Activated naive CD4-positive, alpha-beta T cell (primary cell): ENCODE measurements at regions not wholly inside any gene's neighbourhood (a gene's known extent, or its start where the extent isn't known, plus 50 kb on each side); places are given as distances from the start of the nearest gene placed in this dataset.

Experiments used
- DNase-seq, 4 experiments: peaks; one replicate each; lab custom pipeline; 2025; lab: John Stamatoyannopoulos, UW

DNA sequence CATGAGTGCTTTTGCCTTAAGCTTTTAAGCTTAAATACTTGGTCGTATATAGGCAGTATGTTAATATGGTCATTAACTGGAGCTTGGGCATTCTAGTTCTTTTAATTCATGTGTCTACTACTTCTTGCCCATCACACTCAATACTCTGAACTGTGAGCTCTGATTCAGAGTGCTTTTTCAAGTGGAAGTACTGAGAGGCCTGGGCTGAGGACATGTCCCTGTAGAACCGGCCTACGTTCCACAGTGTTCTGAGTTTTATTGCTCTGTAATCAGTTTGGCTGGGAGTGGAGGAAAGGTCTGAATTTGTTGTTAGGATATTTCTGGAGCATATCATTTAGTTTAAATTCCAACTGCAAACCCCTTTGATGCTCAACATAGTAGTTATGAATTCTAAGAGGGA, 1744.8 kb upstream of the MIR17HG start:
- no peak for DNase-seq

DNA sequence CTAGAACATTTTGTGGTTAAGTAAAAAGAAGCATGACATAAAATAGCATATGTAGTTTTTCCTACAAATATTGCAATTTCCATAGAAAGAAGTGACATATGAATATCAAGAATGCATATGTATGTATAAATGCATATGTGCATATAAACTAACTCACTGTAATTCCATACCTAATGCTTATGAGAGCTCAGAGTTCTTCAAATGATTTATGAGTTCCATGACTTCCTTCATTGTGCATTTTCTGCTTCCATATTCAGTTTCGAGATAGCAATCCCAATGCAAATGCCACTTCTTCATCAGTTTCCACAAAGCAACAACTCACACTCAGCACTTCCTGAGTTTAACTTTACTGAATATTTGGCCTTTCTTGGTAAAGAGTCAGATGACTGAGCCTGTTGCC, 1744.3 kb upstream of the MIR17HG start:
- no peak for DNase-seq

DNA sequence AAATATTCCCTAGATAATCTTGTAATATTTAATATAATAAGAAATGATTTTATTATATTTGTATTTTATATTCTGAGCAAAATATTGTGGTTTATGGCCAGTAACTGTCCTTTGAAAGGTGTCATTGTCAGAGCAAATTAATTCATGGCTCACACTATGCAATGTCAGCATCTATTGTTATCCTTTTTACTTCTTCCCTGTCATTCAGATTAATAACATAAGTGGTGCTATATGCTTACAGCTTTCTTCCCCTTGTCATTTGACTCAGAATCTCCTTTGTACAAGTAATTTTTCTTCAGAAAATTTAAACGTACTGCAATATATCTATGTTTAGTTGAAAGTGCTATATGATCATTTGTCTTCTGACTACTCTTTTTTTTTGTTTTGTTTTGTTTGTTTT, 1738.2 kb upstream of the MIR17HG start:
- DNase-seq: no peak

DNA sequence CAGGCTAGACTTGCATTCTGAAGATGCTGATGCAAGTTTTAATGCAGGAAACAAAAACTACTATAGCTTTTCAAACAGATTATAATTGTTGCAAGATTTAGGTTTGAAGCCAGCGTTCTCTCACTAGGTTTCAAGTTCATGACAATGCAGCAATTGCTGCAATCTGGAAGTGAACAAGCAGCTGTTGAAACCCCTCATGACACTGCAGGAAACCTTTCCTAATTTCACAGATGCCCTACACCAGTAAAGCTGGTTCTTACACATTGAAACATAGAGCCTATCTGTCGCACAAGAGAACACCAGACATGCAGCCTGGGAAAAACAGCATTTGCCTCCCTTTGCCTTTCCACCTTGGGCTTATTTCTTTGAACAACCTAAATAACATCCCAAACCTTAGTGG, 1737.2 kb upstream of the MIR17HG start:
- DNase-seq: no peak

DNA sequence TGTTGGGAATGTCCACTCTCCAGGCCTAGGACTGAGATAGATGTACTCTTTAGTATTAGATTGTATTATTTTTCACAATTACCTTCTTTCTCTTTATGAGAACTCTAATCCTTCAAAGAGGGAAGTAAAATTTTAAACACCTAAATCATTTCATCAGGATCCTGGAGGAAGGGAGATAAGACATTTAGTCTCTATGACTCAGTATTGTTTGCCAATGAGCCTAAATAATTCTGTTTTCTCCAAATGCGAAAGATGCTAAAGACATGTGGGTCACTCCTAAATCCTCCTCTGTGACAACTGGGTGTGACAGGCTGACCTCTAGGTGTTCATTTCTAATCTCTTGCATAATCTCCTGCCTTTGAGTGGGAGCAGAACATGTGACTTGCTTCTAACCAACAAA, 1736.6 kb upstream of the MIR17HG start:
- DNase-seq: no peak

DNA sequence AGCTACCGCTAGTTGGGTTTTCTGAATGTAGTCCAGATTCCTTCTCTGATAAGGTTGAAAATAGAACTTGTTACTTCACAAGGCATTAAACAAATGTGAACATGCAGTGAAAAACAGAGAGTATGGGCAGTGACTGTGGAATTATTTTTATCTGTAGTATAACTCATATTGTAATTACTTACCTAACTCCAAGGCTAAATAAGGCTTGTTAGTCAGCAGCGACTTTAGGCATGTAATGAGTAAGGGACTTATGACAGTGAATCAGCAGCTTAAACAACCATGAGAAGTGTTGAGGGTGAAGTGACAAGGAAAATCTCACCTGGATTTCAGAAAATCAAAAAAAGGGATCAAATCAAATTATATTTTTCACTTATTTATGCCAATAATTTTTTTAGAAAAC, 1719.5 kb upstream of the MIR17HG start:
- DNase-seq: no peak

DNA sequence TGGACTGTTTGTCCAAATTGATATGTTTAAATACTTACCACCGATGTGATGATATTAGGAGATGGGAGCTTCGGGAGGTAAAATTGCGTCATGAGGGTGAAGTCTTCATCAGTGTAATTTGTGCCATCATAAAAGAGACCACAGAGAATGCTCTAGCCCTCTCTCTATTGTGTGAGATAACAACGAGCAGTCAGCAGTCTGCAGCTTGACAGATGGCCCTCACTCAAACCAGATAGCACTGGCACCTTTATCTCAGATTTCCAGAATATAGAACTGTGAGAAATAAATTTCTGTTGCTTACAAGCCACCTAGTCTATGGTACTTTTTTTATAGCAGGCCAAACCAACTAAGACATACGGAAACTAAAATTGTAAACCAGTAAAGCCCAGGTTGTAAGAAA, 1718.9 kb upstream of the MIR17HG start:
- DNase-seq: no peak

DNA sequence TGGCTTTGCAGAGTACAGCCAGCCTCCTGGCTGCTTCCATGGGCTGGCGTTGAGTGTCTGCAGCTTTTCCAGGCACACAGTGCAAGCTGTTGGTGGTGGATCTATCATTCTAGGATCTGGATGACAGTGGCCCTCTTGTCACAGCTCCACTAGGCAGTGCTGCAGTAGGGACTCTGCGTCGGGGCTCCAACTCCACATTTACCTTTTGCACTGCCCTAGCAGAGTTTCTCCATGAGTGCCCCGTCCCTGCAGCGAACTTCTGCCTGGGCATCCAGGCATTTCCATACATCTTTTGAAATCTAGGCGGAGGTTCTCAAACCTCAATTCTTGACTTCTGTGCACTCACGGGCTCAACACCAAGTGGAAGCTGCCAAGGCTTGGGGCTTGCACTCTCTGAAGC, 1697.3 kb upstream of the MIR17HG start:
- no peak for DNase-seq

DNA sequence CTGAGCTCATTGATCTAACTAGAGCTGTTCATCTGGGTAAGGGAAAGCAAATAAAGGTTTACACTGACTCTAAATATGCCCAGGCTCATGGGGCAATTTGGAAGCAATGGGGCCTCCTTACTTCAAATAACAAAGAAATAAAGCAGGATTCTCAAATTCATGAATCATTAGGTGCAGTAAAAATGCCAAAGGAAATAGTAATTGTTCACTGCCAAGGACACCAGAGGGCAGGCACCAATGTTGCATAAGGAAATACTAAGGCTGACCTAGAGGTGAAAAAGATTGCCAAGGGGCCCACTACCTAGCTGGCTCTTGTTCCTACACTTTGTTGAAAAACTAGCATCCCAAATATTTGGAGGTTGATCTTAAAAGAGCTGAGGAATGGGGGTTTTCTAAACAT, 1686.7 kb upstream of the MIR17HG start:
- no peak for DNase-seq

DNA sequence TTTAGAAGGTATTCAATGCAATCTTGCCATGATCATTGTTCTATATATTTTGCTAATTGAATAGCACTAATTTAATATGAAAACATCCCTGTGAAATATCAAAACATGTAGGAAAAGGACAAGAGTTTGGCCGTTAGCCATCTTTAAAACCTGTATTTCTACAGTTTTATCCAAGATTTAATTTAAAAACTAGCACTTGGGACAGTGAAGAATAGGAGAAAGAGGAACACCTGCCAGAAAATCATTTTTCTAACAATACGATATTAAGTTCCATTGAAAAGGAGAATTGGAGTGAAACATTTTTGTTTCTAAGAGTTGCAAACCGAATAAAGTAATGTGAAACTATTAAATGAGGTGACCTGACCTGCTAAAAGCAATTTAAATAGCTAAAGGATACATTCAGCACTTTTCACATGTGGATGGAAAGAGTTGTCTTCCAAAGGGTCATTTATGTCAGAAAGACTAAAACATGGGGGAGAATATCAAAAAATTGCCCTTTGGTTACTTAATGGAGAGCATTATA, 1673.6 kb upstream of the MIR17HG start:
- DNase-seq: no peak

DNA sequence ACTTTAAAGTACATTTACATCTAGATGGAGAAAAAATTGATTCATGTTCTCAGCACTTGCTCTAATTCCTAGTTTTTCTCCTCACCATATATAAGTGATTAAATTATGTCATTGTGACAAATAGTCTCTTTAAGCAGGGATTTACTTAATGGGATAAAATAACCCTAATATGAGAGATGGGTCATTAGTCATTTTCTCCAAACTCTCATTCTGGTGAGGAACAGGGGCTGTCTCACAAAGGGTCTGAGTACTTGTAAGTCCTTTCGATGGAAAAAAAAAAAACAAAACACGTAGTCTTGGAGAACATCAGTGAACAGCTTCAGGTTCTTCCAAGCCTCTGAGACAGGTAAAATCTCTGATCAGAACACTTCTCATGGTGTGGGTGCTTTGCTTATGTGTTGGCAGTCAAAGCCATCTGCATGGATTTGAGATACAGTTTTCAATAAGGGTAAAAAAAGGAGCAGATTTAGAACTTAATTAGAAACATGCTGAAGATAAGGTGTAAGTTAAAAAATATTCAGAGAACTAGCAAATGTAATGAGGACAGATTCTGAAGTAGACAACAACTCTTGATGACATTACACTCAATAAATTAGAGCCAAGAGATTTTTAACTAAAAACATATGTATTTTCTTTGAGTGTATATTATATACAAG, 1668.9 kb upstream of the MIR17HG start:
- no peak for DNase-seq

DNA sequence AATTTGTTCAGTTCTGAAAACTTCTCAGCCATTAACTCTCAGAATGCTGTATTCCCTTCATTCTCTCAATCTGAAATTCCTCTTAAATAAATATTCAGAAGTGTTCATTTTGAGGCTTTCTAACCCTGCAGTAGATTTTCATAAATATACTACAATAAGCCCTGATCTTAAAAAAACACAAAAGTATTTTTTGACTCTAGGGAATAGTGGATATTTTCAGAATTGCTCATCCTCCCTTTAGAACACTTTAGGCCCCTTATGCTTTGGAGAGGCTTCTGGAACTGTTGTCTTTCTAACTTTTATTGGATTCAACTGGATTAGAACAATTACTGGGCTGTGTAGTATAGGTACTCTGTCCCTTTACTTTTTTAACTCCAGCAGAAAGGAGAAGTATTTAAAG, 1662.6 kb upstream of the MIR17HG start:
- DNase-seq: no peak

DNA sequence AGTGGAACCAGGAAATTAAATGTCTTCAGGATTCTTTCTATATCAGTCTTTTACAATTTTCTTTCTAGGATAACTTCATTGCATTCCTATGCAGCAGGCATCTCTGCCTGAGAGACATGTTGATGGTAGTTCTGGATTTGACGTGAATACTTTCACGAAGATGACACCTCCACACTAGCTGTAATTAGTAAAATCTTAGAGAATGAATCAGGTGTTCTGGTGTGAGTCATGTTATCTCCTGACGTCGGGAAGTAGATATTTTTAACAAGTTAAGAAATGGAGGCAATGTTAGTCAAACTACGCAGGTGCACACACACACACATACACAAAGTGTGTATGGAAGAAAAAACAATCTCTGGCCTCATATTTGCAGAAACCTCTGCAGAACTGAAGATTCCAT, 1661.3 kb upstream of the MIR17HG start:
- DNase-seq: no peak

DNA sequence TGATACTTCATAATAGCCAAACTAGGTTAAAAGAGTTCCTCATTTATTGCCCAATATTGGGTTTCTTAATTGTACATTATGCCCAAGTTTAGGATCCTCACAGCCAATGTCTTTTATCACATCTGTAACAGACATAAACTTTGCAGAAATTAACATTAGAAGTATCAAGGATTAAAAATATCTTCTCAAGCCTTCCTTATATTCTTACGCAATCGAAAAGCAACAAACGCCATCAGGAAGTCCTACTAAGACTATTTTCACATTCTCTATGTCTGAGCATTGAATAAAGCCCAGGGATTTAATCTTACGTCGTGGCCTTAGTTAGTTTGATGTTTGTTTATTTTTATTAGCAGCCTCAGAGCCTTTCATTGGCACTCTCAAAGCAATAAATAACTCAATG, 1660.4 kb upstream of the MIR17HG start:
- DNase-seq: no peak

DNA sequence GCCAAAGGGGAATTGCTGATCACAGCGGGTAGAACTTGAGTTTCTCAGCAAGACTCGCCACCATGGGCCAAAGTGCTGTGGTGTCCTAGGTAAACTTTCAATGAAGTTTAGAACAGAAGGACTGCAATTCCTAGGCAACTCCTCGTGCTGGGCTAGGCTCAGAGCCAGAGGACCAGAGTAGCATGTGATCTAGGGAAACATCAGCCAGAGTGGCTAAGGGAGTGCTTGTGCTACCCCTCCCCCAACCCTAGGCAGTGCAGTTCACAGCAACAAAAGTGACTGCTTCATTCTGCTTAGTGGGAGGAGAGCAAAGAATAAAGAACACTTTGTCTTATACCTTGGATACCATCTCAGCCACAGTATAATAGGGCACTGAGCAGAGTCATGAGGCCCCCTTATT, 1658.6 kb upstream of the MIR17HG start:
- no peak for DNase-seq

DNA sequence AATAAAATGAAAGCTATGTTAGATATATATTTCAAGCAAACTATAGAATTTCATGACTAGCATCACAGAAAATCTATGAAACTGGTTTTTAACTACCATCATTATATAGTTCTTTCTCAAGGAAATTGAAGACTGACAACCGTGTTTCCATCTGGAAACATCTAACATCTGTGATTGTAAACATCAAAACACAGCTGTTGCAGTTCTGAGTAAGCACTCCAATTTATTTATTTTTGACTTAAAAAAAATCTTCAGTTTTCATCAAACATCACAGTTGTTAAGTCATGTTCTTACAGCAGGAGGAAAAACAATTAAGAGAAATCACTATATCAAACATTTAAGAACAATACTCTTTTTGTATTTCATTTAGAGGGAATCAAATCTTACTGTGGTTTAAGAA, 1653.0 kb upstream of the MIR17HG start:
- no peak for DNase-seq

DNA sequence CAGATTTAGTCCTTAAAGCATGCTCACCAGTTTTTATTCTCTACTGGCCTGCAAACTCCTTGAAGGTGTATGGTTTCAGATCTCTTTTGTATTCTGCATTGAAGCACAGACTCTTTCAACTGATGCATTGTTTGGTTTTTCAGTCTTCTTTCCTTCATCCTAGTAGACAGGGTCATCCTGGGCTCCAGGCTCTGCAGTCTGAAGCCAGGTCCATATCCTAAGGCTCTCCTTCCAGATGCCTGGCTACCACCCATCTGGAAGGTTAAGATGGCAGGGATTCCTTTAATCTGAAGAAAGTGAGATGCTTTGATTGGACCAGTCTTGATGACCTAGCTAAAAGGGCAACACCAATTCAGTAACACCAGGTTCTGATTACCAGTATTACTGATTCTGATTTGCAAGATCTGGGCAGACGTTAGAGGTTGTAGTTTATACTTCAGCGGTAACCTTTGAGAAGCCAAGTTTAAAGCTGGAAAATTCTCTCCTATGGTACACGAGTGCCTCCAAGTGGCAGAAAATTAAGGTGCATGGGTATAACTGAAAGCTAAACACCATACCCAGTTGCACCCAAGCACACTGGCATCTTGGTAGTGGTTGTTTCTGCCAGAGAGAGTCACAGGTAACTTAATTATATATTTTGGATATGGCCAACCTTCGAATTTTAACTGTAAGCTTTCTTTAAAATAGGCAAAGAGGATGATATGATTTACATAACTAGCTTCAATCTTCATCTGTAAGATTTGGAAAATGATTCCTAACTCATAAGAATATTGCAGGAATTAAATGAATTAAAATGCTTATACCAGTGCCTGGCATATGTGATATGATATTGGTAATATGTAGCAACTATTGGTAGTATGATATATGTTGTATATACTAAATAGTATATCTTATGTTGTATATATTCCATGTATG, 1651.9 kb upstream of the MIR17HG start:
- DNase-seq: no peak

DNA sequence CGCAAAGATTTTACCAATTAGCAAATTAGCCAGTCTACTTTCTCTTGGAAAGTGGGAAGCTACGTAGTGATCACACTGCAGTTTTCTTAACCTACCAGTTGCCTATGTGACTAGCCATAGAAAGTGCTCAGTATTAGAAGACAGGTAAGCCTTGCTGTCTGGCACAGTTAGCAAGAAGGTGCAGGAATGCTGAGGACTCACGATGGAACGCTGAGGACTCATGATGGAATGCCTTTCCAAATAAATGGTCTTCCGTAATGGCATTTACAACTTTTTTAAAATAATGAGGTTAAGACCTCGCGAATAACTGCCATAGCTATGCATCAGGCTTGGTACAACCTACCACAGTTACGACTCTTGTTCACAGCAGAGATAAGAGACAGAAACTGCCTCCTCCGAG, 1645.6 kb upstream of the MIR17HG start:
- DNase-seq: no peak

DNA sequence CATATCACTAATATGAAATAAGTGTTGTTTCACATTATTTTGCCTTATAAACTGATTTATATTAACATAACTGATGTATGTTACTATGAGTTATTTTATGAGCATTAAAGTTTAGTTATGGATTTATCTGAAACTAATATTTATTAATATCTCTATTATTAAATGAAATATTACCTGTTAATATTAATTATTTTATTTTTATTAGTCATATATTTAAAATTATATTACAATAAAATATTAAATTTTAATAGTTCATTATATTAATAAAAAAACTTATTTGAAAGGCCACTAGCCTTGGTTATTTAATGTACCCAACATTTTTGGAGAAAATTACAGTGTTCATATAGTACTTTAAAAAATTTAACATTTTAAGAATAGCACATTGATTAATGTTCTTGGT, 1643.4 kb upstream of the MIR17HG start:
- no peak for DNase-seq

DNA sequence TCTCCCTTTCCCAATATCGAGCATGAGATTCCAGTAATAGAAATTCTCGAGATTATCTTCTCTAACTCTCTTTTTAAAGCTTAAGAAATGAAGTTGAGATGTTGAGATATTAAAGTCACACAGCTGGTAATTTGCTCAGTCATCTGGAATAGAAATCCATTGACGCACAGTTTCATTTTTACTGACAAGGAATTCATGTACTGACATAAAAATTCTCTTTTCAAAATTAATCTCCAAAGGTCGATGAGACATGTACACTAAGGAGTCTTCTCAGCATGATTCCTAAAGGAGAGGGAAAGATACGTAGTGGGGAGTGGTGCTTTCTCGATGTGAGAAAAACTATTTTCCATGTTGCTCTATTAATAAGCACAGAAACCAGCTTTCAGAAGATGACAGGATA, 1639.5 kb upstream of the MIR17HG start:
- DNase-seq: no peak

DNA sequence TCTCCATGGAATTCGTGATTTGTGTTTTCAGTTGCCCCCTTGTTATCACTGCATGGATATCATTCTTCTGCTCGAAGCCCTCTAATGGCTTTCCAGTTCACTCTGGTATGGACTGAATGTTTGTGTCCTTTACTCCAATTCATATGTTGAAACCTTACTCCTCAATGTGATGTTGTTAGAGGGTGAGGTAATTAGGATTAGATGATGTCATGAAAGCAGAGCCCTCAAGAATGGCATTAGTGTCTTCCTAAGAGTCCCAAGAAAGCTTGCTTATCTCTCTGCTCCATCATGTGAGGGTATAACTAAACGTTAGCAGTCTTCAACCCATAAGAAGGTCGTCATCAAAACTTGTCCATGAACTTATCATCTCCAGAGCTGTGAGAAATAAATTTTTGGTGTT, 1626.3 kb upstream of the MIR17HG start:
- no peak for DNase-seq

DNA sequence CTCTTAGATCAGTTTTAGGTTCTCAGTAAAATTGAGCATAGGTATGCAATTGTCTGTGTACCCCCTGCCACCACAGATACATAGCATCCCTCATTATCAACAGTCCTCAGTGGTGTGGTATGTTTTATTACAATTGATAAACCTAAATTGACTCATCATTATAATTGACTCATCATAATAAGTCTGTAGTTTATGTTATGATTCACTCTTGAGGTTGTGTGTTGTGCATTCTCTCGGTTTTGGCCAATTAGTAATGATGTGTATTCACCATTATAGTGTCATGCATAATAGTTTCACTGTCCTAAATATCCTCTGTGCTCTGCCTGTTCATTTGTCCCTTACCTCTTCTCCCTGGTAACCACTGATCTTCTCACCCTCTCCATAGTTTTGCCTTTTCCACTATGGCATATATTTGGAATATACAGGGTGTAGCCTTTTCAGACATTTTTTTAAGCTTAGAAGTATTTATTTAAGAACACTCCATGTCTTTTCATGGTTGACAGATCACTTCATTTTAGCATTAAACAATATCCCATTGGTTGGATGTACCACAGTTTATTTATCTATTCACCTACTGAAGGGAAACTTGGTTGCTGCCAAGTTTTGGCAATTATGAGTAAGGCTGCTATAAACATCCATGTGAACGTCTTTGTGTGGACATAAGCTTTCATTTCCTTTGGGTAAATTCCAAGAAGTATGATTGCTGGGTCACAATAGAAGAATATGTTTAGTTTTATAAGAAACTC, 1620.6 kb upstream of the MIR17HG start:
- no peak for DNase-seq

DNA sequence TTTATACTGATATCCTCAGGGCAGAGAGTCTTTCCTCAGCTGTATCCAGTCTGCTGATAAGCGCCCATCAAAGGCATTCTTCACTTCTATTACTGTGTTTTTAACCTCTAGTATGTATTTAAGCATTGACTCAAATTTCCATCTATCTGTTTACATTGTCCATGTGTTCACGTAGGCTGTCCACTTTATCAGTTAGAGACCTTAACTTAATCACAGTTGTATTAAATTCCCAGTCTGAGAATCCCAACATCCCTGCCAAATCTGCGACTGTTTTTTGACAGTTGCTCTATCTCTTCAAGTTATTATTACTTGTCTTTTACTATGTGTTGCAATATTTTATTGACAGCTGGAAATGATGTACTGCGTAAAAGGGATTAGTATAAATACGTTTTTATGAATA, 1613.7 kb upstream of the MIR17HG start:
- no peak for DNase-seq
